HEK293 (cell line): ENCODE measurements at regions not wholly inside any gene's neighbourhood (a gene's known extent, or its start where the extent isn't known, plus 50 kb on each side); places are given as distances from the start of the nearest gene placed in this dataset.
"Not testable (repeated sequence)": the region's sequence is repeated elsewhere in the genome, so short reads cannot be mapped to it uniquely, and the experiment has no call there.

Source experiments
- GLI4 ChIP-seq: fragments of 450-650 bp; formaldehyde crosslinking; IDR thresholded peaks from 2 replicates; pipeline ENCODE4 v1.5.1; 2016; ENCODE audit warnings: missing biosample characterization, missing genetic modification characterization
- ZNF18 ChIP-seq: fragments of 450-650 bp; formaldehyde crosslinking; IDR thresholded peaks from 2 replicates; pipeline ENCODE4 v1.5.1; 2016; ENCODE audit warnings: missing biosample characterization, missing genetic modification characterization
- ZNF24 ChIP-seq: fragments of 450-650 bp; formaldehyde crosslinking; IDR thresholded peaks from 2 replicates; pipeline ENCODE4 v1.5.1; 2016; ENCODE audit warnings: missing biosample characterization, missing genetic modification characterization
- ZNF311 ChIP-seq: fragments of 450-650 bp; formaldehyde crosslinking; IDR thresholded peaks from 2 replicates; pipeline ENCODE4 v1.5.1; 2017; ENCODE audit warnings: missing biosample characterization, missing genetic modification characterization, borderline replicate concordance
- ZNF362 ChIP-seq: fragments of 450-650 bp; formaldehyde crosslinking; IDR thresholded peaks from 2 replicates; pipeline ENCODE4 v1.5.1; 2016; ENCODE audit warnings: missing biosample characterization, missing genetic modification characterization
- ZNF404 ChIP-seq: fragments of 450-650 bp; formaldehyde crosslinking; IDR thresholded peaks from 2 replicates; pipeline ENCODE4 v1.5.1; 2017; ENCODE audit warnings: missing biosample characterization, missing genetic modification characterization
- ZSCAN23 ChIP-seq: fragments of 450-650 bp; formaldehyde crosslinking; IDR thresholded peaks from 2 replicates; pipeline ENCODE4 v1.5.1; 2016; ENCODE audit warnings: missing biosample characterization, missing genetic modification characterization
- TF ChIP-seq, protein P1 (sequence below): fragments of 450-650 bp; formaldehyde crosslinking; IDR thresholded peaks from 2 replicates; pipeline ENCODE4 v1.5.1; 2016; ENCODE audit warnings: missing biosample characterization, missing genetic modification characterization
- TF ChIP-seq, protein P2 (sequence below): fragments of 450-650 bp; IDR thresholded peaks from 2 replicates; pipeline ENCODE4 v1.5.1; 2018; ENCODE audit warnings: missing biosample characterization, missing genetic modification characterization
- TF ChIP-seq, protein P3 (sequence below): fragments of 450-650 bp; formaldehyde crosslinking; IDR thresholded peaks from 2 replicates; pipeline ENCODE4 v1.5.1; 2016; ENCODE audit warnings: missing biosample characterization, missing genetic modification characterization

GRCh38 chr1:232569554-232569921 lies 60.4 kb downstream of the SIPA1L2 start:
- TF ChIP-seq, protein P1, sequence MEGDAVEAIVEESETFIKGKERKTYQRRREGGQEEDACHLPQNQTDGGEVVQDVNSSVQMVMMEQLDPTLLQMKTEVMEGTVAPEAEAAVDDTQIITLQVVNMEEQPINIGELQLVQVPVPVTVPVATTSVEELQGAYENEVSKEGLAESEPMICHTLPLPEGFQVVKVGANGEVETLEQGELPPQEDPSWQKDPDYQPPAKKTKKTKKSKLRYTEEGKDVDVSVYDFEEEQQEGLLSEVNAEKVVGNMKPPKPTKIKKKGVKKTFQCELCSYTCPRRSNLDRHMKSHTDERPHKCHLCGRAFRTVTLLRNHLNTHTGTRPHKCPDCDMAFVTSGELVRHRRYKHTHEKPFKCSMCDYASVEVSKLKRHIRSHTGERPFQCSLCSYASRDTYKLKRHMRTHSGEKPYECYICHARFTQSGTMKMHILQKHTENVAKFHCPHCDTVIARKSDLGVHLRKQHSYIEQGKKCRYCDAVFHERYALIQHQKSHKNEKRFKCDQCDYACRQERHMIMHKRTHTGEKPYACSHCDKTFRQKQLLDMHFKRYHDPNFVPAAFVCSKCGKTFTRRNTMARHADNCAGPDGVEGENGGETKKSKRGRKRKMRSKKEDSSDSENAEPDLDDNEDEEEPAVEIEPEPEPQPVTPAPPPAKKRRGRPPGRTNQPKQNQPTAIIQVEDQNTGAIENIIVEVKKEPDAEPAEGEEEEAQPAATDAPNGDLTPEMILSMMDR (tag by site-specific recombination): not testable (repeated sequence)
- not testable (repeated sequence) for TF ChIP-seq GLI4; ZNF18 (tag by site-specific recombination); ZNF362 (tag by site-specific recombination); ZNF404 (tag by site-specific recombination); ZNF24 (tag by site-specific recombination); ZNF311 (tag by site-specific recombination); ZSCAN23 (tag by site-specific recombination)
- TF ChIP-seq, protein P2, sequence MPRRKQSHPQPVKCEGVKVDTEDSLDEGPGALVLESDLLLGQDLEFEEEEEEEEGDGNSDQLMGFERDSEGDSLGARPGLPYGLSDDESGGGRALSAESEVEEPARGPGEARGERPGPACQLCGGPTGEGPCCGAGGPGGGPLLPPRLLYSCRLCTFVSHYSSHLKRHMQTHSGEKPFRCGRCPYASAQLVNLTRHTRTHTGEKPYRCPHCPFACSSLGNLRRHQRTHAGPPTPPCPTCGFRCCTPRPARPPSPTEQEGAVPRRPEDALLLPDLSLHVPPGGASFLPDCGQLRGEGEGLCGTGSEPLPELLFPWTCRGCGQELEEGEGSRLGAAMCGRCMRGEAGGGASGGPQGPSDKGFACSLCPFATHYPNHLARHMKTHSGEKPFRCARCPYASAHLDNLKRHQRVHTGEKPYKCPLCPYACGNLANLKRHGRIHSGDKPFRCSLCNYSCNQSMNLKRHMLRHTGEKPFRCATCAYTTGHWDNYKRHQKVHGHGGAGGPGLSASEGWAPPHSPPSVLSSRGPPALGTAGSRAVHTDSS (tag by site-specific recombination): not testable (repeated sequence)
- TF ChIP-seq, protein P3, sequence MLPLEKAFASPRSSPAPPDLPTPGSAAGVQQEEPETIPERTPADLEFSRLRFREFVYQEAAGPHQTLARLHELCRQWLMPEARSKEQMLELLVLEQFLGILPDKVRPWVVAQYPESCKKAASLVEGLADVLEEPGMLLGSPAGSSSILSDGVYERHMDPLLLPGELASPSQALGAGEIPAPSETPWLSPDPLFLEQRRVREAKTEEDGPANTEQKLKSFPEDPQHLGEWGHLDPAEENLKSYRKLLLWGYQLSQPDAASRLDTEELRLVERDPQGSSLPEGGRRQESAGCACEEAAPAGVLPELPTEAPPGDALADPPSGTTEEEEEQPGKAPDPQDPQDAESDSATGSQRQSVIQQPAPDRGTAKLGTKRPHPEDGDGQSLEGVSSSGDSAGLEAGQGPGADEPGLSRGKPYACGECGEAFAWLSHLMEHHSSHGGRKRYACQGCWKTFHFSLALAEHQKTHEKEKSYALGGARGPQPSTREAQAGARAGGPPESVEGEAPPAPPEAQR (tag by site-specific recombination): not testable (repeated sequence)
